ENCODE measurements at regions not wholly inside any gene's neighbourhood (a gene's known extent, or its start where the extent isn't known, plus 50 kb on each side); places are given as distances from the start of the nearest gene placed in this dataset.

DNA sequence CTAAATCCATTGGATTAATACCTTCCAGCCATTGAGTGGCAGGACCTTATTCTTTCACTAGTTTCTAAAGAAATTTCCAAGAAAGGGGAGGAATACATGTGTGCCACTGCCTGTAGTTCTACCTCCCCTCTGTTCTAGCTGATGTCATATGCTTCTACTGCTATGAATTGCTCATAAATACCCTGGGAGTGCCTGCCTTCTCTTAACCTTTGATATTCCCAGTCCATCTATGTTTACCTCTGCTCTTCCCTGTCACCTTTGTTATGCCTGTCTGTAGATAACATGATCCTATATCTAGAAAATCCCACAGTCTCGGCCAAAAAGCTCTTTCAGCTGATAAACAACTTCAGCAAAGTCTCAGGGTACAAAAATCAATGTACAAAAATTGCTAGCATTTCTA is 486.9 kb upstream of the ARRDC4 start:
- TF ChIP-seq, protein P1, sequence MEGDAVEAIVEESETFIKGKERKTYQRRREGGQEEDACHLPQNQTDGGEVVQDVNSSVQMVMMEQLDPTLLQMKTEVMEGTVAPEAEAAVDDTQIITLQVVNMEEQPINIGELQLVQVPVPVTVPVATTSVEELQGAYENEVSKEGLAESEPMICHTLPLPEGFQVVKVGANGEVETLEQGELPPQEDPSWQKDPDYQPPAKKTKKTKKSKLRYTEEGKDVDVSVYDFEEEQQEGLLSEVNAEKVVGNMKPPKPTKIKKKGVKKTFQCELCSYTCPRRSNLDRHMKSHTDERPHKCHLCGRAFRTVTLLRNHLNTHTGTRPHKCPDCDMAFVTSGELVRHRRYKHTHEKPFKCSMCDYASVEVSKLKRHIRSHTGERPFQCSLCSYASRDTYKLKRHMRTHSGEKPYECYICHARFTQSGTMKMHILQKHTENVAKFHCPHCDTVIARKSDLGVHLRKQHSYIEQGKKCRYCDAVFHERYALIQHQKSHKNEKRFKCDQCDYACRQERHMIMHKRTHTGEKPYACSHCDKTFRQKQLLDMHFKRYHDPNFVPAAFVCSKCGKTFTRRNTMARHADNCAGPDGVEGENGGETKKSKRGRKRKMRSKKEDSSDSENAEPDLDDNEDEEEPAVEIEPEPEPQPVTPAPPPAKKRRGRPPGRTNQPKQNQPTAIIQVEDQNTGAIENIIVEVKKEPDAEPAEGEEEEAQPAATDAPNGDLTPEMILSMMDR (conservative IDR thresholded peaks at IDR 0.05 in 1 of 2, IDR thresholded peaks at IDR 0.05 in 1 of 2; ENCODE audit: low read depth in 1 of 2, low read length in 2 of 2), result no peak
- no peak for TF ChIP-seq EZH2 (IDR thresholded peaks at IDR 0.05; ENCODE audit: low read length, missing control alignments)

All from fibroblast of lung (primary cell).